Mammary epithelial cell (primary cell): ENCODE measurements at regions not wholly inside any gene's neighbourhood (a gene's known extent, or its start where the extent isn't known, plus 50 kb on each side); places are given as distances from the start of the nearest gene placed in this dataset.

Experiments
- CTCF ChIP-seq, 2 donors: IDR thresholded peaks in 1 of 2; conservative IDR thresholded peaks in 1 of 2; 2 replicates each; pipeline ENCODE4 v1.5.1; 2011 to 2012; ENCODE audit warnings: inconsistent platforms in 2 of 2, low read length in 2 of 2, mild to moderate bottlenecking in 2 of 2, control low read depth in 1 of 2, low read depth in 1 of 2; ENCODE audit not compliant: insufficient read depth in 1 of 2; ENCODE audit errors: extremely low read depth in 1 of 2
- EZH2 ChIP-seq: IDR thresholded peaks from 2 replicates; pipeline ENCODE4 v1.6.1; 2012; ENCODE audit warnings: low read length, inconsistent platforms, borderline replicate concordance

- TF ChIP-seq CTCF (conservative IDR thresholded peaks at IDR 0.05 in 1 of 2, IDR thresholded peaks at IDR 0.05 in 1 of 2; ENCODE audit: extremely low read depth in 1 of 2, insufficient read depth in 1 of 2, low read depth in 1 of 2, low read length in 2 of 2): no peak
- no peak for TF ChIP-seq EZH2
These were observed 88.0 kb downstream of the CDC42EP3 start for GRCh38 chr2:37583402-37583801.
